ENCODE measurements at regions not wholly inside any gene's neighbourhood (a gene's known extent, or its start where the extent isn't known, plus 50 kb on each side); places are given as distances from the start of the nearest gene placed in this dataset.

- TF ChIP-seq PCBP2 (IDR thresholded peaks at IDR 0.05; ENCODE audit: low read depth, low read length, poor library complexity, severe bottlenecking) (no peak), ZNF830 (CRISPR knock-in tag; IDR thresholded peaks at IDR 0.05) (no peak), TAF1 (IDR thresholded peaks at IDR 0.05; ENCODE audit: control insufficient read depth, extremely low read depth, insufficient read depth, low read length, severe bottlenecking) (no peak), MAZ (CRISPR knock-in tag; conservative IDR thresholded peaks at IDR 0.05 in 1 of 2, IDR thresholded peaks at IDR 0.05 in 1 of 2) (no peak), SMARCC2 (IDR thresholded peaks at IDR 0.05; ENCODE audit: low read depth) (no peak), USF2 (CRISPR knock-in tag; IDR thresholded peaks at IDR 0.05) (no peak), ZFP36 (IDR thresholded peaks at IDR 0.05; ENCODE audit: low read depth, low read length, partially characterized antibody) (no peak), CTCF (IDR thresholded peaks at IDR 0.05 in 2 of 3, conservative IDR thresholded peaks at IDR 0.05 in 1 of 3; ENCODE audit: insufficient read depth in 2 of 3, low read depth in 1 of 3, low read length in 3 of 3) (no peak), ZNF785 (CRISPR knock-in tag; IDR thresholded peaks at IDR 0.05) (no peak), ZNF253 (CRISPR knock-in tag; conservative IDR thresholded peaks at IDR 0.05) (no peak), POLR2A (conservative IDR thresholded peaks at IDR 0.05) (no peak), TCF7L2 (IDR thresholded peaks at IDR 0.05; ENCODE audit: low read depth, low read length) (no peak), GABPA (tag; conservative IDR thresholded peaks at IDR 0.05; ENCODE audit: low read depth) (no peak)
These were observed 393.4 kb upstream of the MKI67 start for GRCh38 chr10:128519581-128519980.

All from K562 (cell line).